ENCODE measurements at regions not wholly inside any gene's neighbourhood (a gene's known extent, or its start where the extent isn't known, plus 50 kb on each side); places are given as distances from the start of the nearest gene placed in this dataset.

- H3K27ac ChIP-seq (ENCODE audit: low read depth, low read length): no peak overlapping the region
- no peaks in the 10 kb centered on the region for H3K27me3 ChIP-seq (ENCODE audit: control insufficient read depth, insufficient read depth, low read length)
- no peak overlapping the region for H3K4me3 ChIP-seq (ENCODE audit: low read depth, low read length)
- no peaks in the 10 kb centered on the region for H3K9me3 ChIP-seq (ENCODE audit: control insufficient read depth, insufficient read depth, low read length)
- WGBS (ENCODE audit: insufficient coverage): no CpG with 5 or more reads among the region's 1 CpG
- peak in 1 of 6 donors; percentile 33 for DNase-seq (ENCODE audit: low read depth in 4 of 6, low spot score in 6 of 6)
- H3K4me1 ChIP-seq (ENCODE audit: control insufficient read depth, insufficient read depth, low read length): no peaks in the 10 kb centered on the region
- H3K36me3 ChIP-seq (ENCODE audit: control insufficient read depth, insufficient read depth, low read length): no peaks in the 10 kb centered on the region
Observed at GRCh38 chr3:59596741-59597140, 546.9 kb upstream of the CFAP20DC start.

- H3K27me3 ChIP-seq (ENCODE audit: control insufficient read depth, insufficient read depth, low read length): no peaks in the 10 kb centered on the region
- no peaks in the 10 kb centered on the region for H3K36me3 ChIP-seq (ENCODE audit: control insufficient read depth, insufficient read depth, low read length)
- no peaks in the 10 kb centered on the region for H3K9me3 ChIP-seq (ENCODE audit: control insufficient read depth, insufficient read depth, low read length)
- no peak overlapping the region for H3K27ac ChIP-seq (ENCODE audit: low read depth, low read length)
- no peak overlapping the region for H3K4me3 ChIP-seq (ENCODE audit: low read depth, low read length)
- no peak for DNase-seq (ENCODE audit: low read depth in 4 of 6, low spot score in 6 of 6)
- H3K4me1 ChIP-seq (ENCODE audit: control insufficient read depth, insufficient read depth, low read length): no peaks in the 10 kb centered on the region
Observed at GRCh38 chr3:59595830-59596229, 546.0 kb upstream of the CFAP20DC start.

GRCh38 chr3:59593380-59593779, 543.6 kb upstream of the CFAP20DC start:
- H3K4me1 ChIP-seq (ENCODE audit: control insufficient read depth, insufficient read depth, low read length): no peaks in the 10 kb centered on the region
- H3K27ac ChIP-seq (ENCODE audit: low read depth, low read length): no peak overlapping the region
- no peaks in the 10 kb centered on the region for H3K9me3 ChIP-seq (ENCODE audit: control insufficient read depth, insufficient read depth, low read length)
- no peak for DNase-seq (ENCODE audit: low read depth in 4 of 6, low spot score in 6 of 6)
- no peaks in the 10 kb centered on the region for H3K27me3 ChIP-seq (ENCODE audit: control insufficient read depth, insufficient read depth, low read length)
- no peaks in the 10 kb centered on the region for H3K36me3 ChIP-seq (ENCODE audit: control insufficient read depth, insufficient read depth, low read length)
- H3K4me3 ChIP-seq (ENCODE audit: low read depth, low read length): no peak overlapping the region

GRCh38 chr3:59580996-59581395, 531.2 kb upstream of the CFAP20DC start:
- no peaks in the 10 kb centered on the region for H3K4me1 ChIP-seq (ENCODE audit: control insufficient read depth, insufficient read depth, low read length)
- no CpG with 5 or more reads among the region's 2 CpGs for WGBS (ENCODE audit: insufficient coverage)
- H3K9me3 ChIP-seq (ENCODE audit: control insufficient read depth, insufficient read depth, low read length): no peaks in the 10 kb centered on the region
- no peaks in the 10 kb centered on the region for H3K27me3 ChIP-seq (ENCODE audit: control insufficient read depth, insufficient read depth, low read length)
- H3K4me3 ChIP-seq (ENCODE audit: low read depth, low read length): no peak overlapping the region
- DNase-seq (ENCODE audit: low read depth in 4 of 6, low spot score in 6 of 6): no peak
- H3K36me3 ChIP-seq (ENCODE audit: control insufficient read depth, insufficient read depth, low read length): no peaks in the 10 kb centered on the region
- H3K27ac ChIP-seq (ENCODE audit: low read depth, low read length): no peak overlapping the region

GRCh38 chr3:59580499-59580898, 530.7 kb upstream of the CFAP20DC start:
- WGBS (ENCODE audit: insufficient coverage): 83% methylated on average over 2 of the region's 3 CpGs
- peak in 1 of 6 donors; percentile 44 for DNase-seq (ENCODE audit: low read depth in 4 of 6, low spot score in 6 of 6)
- no peak overlapping the region for H3K4me3 ChIP-seq (ENCODE audit: low read depth, low read length)

GRCh38 chr3:59578129-59578528, 528.3 kb upstream of the CFAP20DC start:
- H3K36me3 ChIP-seq (ENCODE audit: control insufficient read depth, insufficient read depth, low read length): no peaks in the 10 kb centered on the region
- H3K27ac ChIP-seq (ENCODE audit: low read depth, low read length): no peak overlapping the region
- WGBS (ENCODE audit: insufficient coverage): 100% methylated on average over 1 of the region's 1 CpG
- no peak overlapping the region for H3K4me3 ChIP-seq (ENCODE audit: low read depth, low read length)
- H3K27me3 ChIP-seq (ENCODE audit: control insufficient read depth, insufficient read depth, low read length): no peaks in the 10 kb centered on the region
- DNase-seq (ENCODE audit: low read depth in 4 of 6, low spot score in 6 of 6): no peak
- peaks cover 7% of the 10 kb centered on the region for H3K4me1 ChIP-seq (ENCODE audit: control insufficient read depth, insufficient read depth, low read length)
- no peaks in the 10 kb centered on the region for H3K9me3 ChIP-seq (ENCODE audit: control insufficient read depth, insufficient read depth, low read length)

More at GRCh38 chr3:59580499-59580898, 530.7 kb upstream of the CFAP20DC start:
- Histone ChIP-seq H3K9me3 (ENCODE audit: control insufficient read depth, insufficient read depth, low read length) (no peaks in the 10 kb centered on the region), H3K36me3 (ENCODE audit: control insufficient read depth, insufficient read depth, low read length) (no peaks in the 10 kb centered on the region), H3K4me1 (ENCODE audit: control insufficient read depth, insufficient read depth, low read length) (no peaks in the 10 kb centered on the region), H3K27ac (ENCODE audit: low read depth, low read length) (no peak overlapping the region), H3K27me3 (ENCODE audit: control insufficient read depth, insufficient read depth, low read length) (no peaks in the 10 kb centered on the region)

GRCh38 chr3:59576606-59577005, 526.8 kb upstream of the CFAP20DC start:
- H3K36me3 ChIP-seq (ENCODE audit: control insufficient read depth, insufficient read depth, low read length): no peaks in the 10 kb centered on the region
- WGBS (ENCODE audit: insufficient coverage): no CpG with 5 or more reads among the region's 3 CpGs
- no peaks in the 10 kb centered on the region for H3K9me3 ChIP-seq (ENCODE audit: control insufficient read depth, insufficient read depth, low read length)
- H3K27ac ChIP-seq (ENCODE audit: low read depth, low read length): no peak overlapping the region
- no peak overlapping the region for H3K4me3 ChIP-seq (ENCODE audit: low read depth, low read length)
- peaks cover 7% of the 10 kb centered on the region for H3K4me1 ChIP-seq (ENCODE audit: control insufficient read depth, insufficient read depth, low read length)
- no peaks in the 10 kb centered on the region for H3K27me3 ChIP-seq (ENCODE audit: control insufficient read depth, insufficient read depth, low read length)
- DNase-seq (ENCODE audit: low read depth in 4 of 6, low spot score in 6 of 6): peak in 1 of 6 donors; percentile 62

GRCh38 chr3:59575113-59576001, 525.5 kb upstream of the CFAP20DC start:
- H3K36me3 ChIP-seq (ENCODE audit: control insufficient read depth, insufficient read depth, low read length): no peaks in the 10 kb centered on the region
- H3K9me3 ChIP-seq (ENCODE audit: control insufficient read depth, insufficient read depth, low read length): no peaks in the 10 kb centered on the region
- 13% methylated on average over 9 of the region's 11 CpGs for WGBS (ENCODE audit: insufficient coverage)
- peaks cover 7% of the 10 kb centered on the region for H3K4me1 ChIP-seq (ENCODE audit: control insufficient read depth, insufficient read depth, low read length)
- no peak overlapping the region for H3K27ac ChIP-seq (ENCODE audit: low read depth, low read length)
- no peak overlapping the region for H3K4me3 ChIP-seq (ENCODE audit: low read depth, low read length)
- peak; percentile 70 to 97 (median 78) for DNase-seq (ENCODE audit: low read depth in 4 of 6, low spot score in 6 of 6)
- H3K27me3 ChIP-seq (ENCODE audit: control insufficient read depth, insufficient read depth, low read length): no peaks in the 10 kb centered on the region

- H3K27ac ChIP-seq (ENCODE audit: low read depth, low read length): no peak overlapping the region
- H3K4me1 ChIP-seq (ENCODE audit: control insufficient read depth, insufficient read depth, low read length): peaks cover 7% of the 10 kb centered on the region
- peaks cover 2% of the 10 kb centered on the region for H3K27me3 ChIP-seq (ENCODE audit: control insufficient read depth, insufficient read depth, low read length)
- WGBS (ENCODE audit: insufficient coverage): 52% methylated on average over 4 of the region's 4 CpGs
- H3K9me3 ChIP-seq (ENCODE audit: control insufficient read depth, insufficient read depth, low read length): no peaks in the 10 kb centered on the region
- H3K36me3 ChIP-seq (ENCODE audit: control insufficient read depth, insufficient read depth, low read length): no peaks in the 10 kb centered on the region
- no peak overlapping the region for H3K4me3 ChIP-seq (ENCODE audit: low read depth, low read length)
- DNase-seq (ENCODE audit: low read depth in 4 of 6, low spot score in 6 of 6): peak in 2 of 6 donors; percentile 42 to 50
Observed at GRCh38 chr3:59573911-59574310, 524.1 kb upstream of the CFAP20DC start.

- WGBS (ENCODE audit: insufficient coverage): 100% methylated on average over 2 of the region's 5 CpGs
- Histone ChIP-seq H3K36me3 (ENCODE audit: control insufficient read depth, insufficient read depth, low read length) (no peaks in the 10 kb centered on the region), H3K9me3 (ENCODE audit: control insufficient read depth, insufficient read depth, low read length) (no peaks in the 10 kb centered on the region), H3K4me3 (ENCODE audit: low read depth, low read length) (no peak overlapping the region), H3K27ac (ENCODE audit: low read depth, low read length) (no peak overlapping the region), H3K27me3 (ENCODE audit: control insufficient read depth, insufficient read depth, low read length) (peaks cover 2% of the 10 kb centered on the region), H3K4me1 (ENCODE audit: control insufficient read depth, insufficient read depth, low read length) (peaks cover 7% of the 10 kb centered on the region)
- DNase-seq (ENCODE audit: low read depth in 4 of 6, low spot score in 6 of 6): no peak
Observed at GRCh38 chr3:59572106-59572505, 522.3 kb upstream of the CFAP20DC start.

Data from spinal cord (tissue), 9 donors.